GM13977 (cell line): ENCODE measurements at regions not wholly inside any gene's neighbourhood (a gene's known extent, or its start where the extent isn't known, plus 50 kb on each side); places are given as distances from the start of the nearest gene placed in this dataset.
A peak's percentile ranks its signal among the peaks of the same experiment; 100 is the strongest.

Experiments used
- DNase-seq: peaks from one replicate; pipeline ENCODE4 v3.0.0; 2012; ENCODE audit warnings: low spot score
- in situ Hi-C: fragments of 300-500 bp; cut with MboI; formaldehyde crosslinking; loops from one replicate; pipeline ENCODE4 v1.12.0; 2022; ENCODE audit warnings: low sequenced_read_pairs, low pct_unique_long_range_greater_than_20kb, mixed read lengths, inconsistent platforms; ENCODE audit not compliant: unreplicated experiment
- TF ChIP-seq, protein P1 (sequence below): IDR thresholded peaks from 2 replicates; pipeline ENCODE4 v1.5.1; 2012; ENCODE audit warnings: mild to moderate bottlenecking, control low read depth; ENCODE audit not compliant: insufficient read depth; ENCODE audit errors: extremely low read depth, missing control alignments

DNA sequence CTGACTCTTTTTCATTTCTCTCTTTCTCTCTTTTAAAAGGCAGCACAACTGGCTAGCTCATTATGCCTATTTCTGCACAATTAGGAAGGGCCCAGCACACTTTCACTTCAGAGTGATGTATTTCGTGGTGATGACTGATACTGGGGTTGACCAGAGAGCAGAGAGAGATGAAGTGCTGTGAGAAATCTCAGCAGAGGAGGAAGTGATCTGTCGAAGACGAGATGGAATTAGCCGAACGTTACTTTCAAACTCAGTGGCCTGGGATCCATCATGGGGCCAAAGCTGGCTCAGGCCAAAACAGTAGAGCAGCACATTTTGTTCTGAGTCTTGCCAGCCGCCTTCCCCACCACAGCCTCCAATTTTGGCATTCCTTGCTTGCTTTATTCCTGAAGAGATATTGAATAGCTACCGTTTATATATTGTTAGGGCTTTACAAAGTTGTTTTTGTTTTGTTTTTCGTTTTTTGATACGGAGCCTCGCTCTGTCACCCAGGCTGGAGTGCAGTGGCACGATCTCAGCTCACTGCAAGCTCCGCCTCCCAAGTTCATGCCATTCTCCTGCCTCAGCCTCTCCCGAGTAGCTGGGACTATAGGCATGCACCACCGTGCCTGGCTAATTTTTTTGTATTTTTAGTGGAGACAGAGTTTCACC, 213.2 kb upstream of the ECI2 start:
- DNase-seq: peak; percentile 71
- TF ChIP-seq, protein P1, sequence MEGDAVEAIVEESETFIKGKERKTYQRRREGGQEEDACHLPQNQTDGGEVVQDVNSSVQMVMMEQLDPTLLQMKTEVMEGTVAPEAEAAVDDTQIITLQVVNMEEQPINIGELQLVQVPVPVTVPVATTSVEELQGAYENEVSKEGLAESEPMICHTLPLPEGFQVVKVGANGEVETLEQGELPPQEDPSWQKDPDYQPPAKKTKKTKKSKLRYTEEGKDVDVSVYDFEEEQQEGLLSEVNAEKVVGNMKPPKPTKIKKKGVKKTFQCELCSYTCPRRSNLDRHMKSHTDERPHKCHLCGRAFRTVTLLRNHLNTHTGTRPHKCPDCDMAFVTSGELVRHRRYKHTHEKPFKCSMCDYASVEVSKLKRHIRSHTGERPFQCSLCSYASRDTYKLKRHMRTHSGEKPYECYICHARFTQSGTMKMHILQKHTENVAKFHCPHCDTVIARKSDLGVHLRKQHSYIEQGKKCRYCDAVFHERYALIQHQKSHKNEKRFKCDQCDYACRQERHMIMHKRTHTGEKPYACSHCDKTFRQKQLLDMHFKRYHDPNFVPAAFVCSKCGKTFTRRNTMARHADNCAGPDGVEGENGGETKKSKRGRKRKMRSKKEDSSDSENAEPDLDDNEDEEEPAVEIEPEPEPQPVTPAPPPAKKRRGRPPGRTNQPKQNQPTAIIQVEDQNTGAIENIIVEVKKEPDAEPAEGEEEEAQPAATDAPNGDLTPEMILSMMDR: no peak
- in situ Hi-C loops: no loop called here

GRCh38 chr6:4347877-4348276, 212.5 kb upstream of the ECI2 start:
- DNase-seq: no peak
- TF ChIP-seq, protein P1: no peak
- in situ Hi-C loops: no loop called here

- TF ChIP-seq, protein P1: no peak
- in situ Hi-C loops: no loop called here
- no peak for DNase-seq
These were observed 211.4 kb upstream of the ECI2 start for GRCh38 chr6:4346659-4347333.

DNA sequence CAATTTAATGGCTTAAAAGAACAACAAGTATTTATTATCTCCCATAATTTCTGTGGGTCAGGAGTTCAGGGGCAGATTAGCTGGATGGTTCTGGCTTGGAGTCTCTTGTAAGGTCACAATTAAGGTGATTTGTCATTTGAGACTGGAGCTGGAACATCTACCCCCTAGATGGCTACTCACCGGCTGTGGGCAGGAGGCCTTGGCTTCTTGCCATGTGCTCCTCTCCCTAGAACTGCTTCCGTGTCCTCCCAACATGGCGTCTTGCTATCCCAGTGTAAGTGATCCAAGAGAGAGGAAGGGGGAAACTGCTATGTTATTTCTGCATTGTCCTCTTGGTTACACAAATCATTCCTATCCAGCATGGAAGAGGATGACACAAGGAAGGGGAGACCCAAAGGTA, 210.2 kb upstream of the ECI2 start:
- no peak for DNase-seq
- TF ChIP-seq, protein P1: no peak
- in situ Hi-C loops: no loop called here

DNA sequence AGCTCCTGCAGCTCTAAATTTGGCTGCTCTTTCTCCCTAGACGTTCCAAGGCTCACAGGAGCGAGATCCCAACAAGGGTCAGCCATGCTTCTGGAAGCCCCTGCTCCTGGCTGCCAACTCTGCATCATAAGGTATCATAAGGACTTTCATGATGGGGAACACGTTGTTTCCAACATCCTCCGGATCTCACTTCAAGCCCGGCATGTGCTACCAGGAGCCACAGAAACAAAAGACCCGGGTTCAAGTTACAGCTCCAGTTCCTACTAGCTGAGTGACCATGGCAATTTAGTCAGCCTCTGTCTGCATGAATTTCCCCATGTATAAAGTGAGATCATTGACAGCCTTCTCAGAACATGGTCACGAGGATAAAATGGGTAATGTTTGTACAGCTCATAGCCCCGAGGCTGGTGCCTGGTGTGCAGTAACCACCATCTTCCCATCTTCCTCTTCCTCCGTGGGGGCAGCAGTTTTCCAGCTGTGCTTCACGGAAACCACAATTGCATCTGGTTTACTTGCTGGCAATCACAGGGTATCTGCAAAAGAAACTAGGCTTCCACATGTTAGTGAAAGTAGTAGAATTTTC, 209.0 kb upstream of the ECI2 start:
- TF ChIP-seq, protein P1: no peak
- no peak for DNase-seq
- in situ Hi-C loops: no loop called here

DNA sequence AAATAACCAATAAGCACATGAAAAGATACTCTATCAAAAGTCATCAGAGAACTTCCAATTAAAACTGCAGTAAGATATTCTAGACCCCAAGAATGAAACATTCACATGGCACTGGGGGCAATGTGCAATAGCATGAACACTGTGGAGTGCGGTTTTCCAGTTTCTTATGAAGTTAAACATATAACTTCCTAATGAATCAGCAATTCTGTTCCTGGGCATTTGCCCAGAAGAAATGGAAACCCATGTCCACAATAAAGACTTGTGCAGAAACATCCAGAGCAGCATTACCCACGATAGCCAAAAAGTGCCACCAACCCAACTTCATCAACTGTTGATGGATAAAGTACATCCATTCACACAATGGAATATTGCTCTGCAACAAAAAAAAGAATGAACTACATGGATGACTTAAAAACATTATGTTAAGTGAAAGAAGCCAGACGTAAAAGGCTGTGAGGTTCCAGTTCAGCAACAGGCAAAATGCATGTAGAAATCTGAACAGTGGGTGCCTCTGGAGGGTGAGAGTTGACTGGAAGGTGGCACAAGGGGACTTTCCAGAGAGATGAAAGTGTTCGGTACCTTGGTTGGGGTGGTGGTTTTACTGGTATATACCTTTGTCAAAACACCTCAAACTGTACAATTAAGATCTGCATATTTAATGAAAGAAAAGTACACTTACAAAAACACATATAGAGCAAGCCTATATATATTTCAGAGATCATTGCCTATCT, 207.2 kb upstream of the ECI2 start:
- TF ChIP-seq, protein P1: no peak
- in situ Hi-C loops: no loop called here
- DNase-seq: no peak
